AG08395 (cell line): ENCODE measurements at regions not wholly inside any gene's neighbourhood (a gene's known extent, or its start where the extent isn't known, plus 50 kb on each side); places are given as distances from the start of the nearest gene placed in this dataset.

Source experiments
- DNase-seq: peaks from one replicate; pipeline ENCODE4 v3.0.0; 2012; ENCODE audit warnings: mixed read lengths, low spot score

GRCh38 chr2:52135235-52135634 is 1103.3 kb upstream of the NRXN1 start:
- no peak for DNase-seq

GRCh38 chr2:52128081-52128480 is 1096.1 kb upstream of the NRXN1 start:
- DNase-seq, result no peak

- no peak for DNase-seq
These were observed 1095.6 kb upstream of the NRXN1 start for GRCh38 chr2:52127527-52127926.

GRCh38 chr2:52117299-52117698 is 1085.4 kb upstream of the NRXN1 start:
- DNase-seq, result no peak

GRCh38 chr2:52115750-52116149 is 1083.8 kb upstream of the NRXN1 start:
- no peak for DNase-seq

GRCh38 chr2:52113338-52113737 is 1081.4 kb upstream of the NRXN1 start:
- no peak for DNase-seq

GRCh38 chr2:52112141-52112540 is 1080.2 kb upstream of the NRXN1 start:
- DNase-seq, result no peak

- no peak for DNase-seq
These were observed 1075.2 kb upstream of the NRXN1 start for GRCh38 chr2:52107124-52107523.

- no peak for DNase-seq
These were observed 1065.1 kb upstream of the NRXN1 start for GRCh38 chr2:52097071-52097470.

- no peak for DNase-seq
These were observed 1052.8 kb upstream of the NRXN1 start for GRCh38 chr2:52084759-52085158.

- DNase-seq, result no peak
These were observed 1051.3 kb upstream of the NRXN1 start for GRCh38 chr2:52083214-52083613.

GRCh38 chr2:52082646-52083045 is 1050.7 kb upstream of the NRXN1 start:
- DNase-seq, result no peak

GRCh38 chr2:52079602-52080001 is 1047.7 kb upstream of the NRXN1 start:
- no peak for DNase-seq

GRCh38 chr2:52077159-52077558 is 1045.2 kb upstream of the NRXN1 start:
- DNase-seq, result no peak

- no peak for DNase-seq
These were observed 1042.3 kb upstream of the NRXN1 start for GRCh38 chr2:52074130-52074719.

GRCh38 chr2:52072949-52073348 is 1041.0 kb upstream of the NRXN1 start:
- DNase-seq, result no peak

- peak; percentile 1 for DNase-seq
These were observed 1038.7 kb upstream of the NRXN1 start for GRCh38 chr2:52070665-52071064.

- DNase-seq, result no peak
These were observed 1032.3 kb upstream of the NRXN1 start for GRCh38 chr2:52064234-52064633.

GRCh38 chr2:52054824-52055223 is 1022.9 kb upstream of the NRXN1 start:
- DNase-seq, result no peak

GRCh38 chr2:52036853-52037252 is 1004.9 kb upstream of the NRXN1 start:
- DNase-seq, result no peak

- no peak for DNase-seq
These were observed 1004.1 kb upstream of the NRXN1 start for GRCh38 chr2:52036024-52036423.

- no peak for DNase-seq
These were observed 1003.5 kb upstream of the NRXN1 start for GRCh38 chr2:52035391-52035790.

GRCh38 chr2:52034706-52035105 is 1002.8 kb upstream of the NRXN1 start:
- DNase-seq, result no peak

GRCh38 chr2:52022006-52022405 is 990.1 kb upstream of the NRXN1 start:
- no peak for DNase-seq
